BLaER1 (cell line): ENCODE measurements at regions not wholly inside any gene's neighbourhood (a gene's known extent, or its start where the extent isn't known, plus 50 kb on each side); places are given as distances from the start of the nearest gene placed in this dataset.

ENCODE experiments used
- H3K27ac ChIP-seq: shearing (Covaris generic); formaldehyde crosslinking; 2 replicates; pipeline ENCODE4 v1.8.1; 2022
- H3K27me3 ChIP-seq: shearing (Covaris generic); formaldehyde crosslinking; 2 replicates; pipeline ENCODE4 v1.8.1; 2022
- H3K36me3 ChIP-seq: shearing (Covaris generic); formaldehyde crosslinking; 2 replicates; pipeline ENCODE4 v1.8.1; 2022
- H3K4me1 ChIP-seq: shearing (Covaris generic); formaldehyde crosslinking; 2 replicates; pipeline ENCODE4 v1.8.1; 2022
- H3K4me2 ChIP-seq: shearing (Covaris generic); formaldehyde crosslinking; 2 replicates; pipeline ENCODE4 v1.8.1; 2022
- H3K4me3 ChIP-seq: shearing (Covaris generic); formaldehyde crosslinking; 2 replicates; pipeline ENCODE4 v1.8.1; 2022
- H3K9ac ChIP-seq: shearing (Covaris generic); formaldehyde crosslinking; 2 replicates; pipeline ENCODE4 v1.8.1; 2022
- H3K9me3 ChIP-seq: shearing (Covaris generic); formaldehyde crosslinking; 2 replicates; pipeline ENCODE4 v1.8.1; 2022
- H4K20me1 ChIP-seq: shearing (Covaris generic); formaldehyde crosslinking; 2 replicates; pipeline ENCODE4 v1.8.1; 2022
- Cebpa-rat ChIP-seq: shearing (Covaris generic); IDR thresholded peaks from 2 replicates; pipeline ENCODE4 v1.8.1; 2022

DNA sequence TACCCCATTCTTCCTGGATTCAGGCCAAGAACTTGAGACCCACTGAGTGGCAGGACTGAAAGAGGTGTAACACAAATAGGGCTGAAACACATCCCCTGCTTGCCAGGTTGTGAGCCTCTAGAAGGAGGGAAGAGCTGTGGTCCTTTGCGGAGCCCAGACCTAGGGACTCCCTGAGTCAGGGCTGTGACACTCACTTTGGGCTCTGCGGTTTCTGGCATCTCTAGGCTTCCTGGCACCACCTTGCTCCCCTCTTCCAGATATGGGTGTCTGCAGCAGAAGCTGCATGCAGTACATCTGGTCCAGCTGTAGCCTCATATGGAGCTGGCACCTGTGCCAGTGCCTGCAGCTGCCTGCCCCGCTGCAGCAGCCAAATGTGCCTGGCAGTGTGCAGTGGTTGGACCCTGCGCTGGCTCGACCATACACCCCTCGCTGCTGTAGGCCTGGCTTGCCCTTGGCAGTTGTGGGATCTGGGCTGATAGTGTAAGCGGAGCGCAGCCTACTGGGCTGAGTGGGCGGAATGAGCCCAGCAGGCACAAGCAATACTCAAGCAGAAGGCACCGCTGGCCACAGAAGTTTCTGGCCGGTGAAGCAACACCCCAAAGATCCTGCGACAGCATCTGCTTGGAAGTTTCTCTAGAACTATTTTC, 290.4 kb downstream of the SLITRK6 start:
- Histone ChIP-seq H3K27ac (no peak overlapping the region), H3K4me3 (no peak overlapping the region), H3K4me1 (no peaks in the 10 kb centered on the region), H3K36me3 (no peaks in the 10 kb centered on the region), H3K27me3 (no peaks in the 10 kb centered on the region), H4K20me1 (no peaks in the 10 kb centered on the region), H3K9ac (no peak overlapping the region), H3K9me3 (no peaks in the 10 kb centered on the region), H3K4me2 (no peak overlapping the region)
- no peak for TF ChIP-seq Cebpa-rat

DNA sequence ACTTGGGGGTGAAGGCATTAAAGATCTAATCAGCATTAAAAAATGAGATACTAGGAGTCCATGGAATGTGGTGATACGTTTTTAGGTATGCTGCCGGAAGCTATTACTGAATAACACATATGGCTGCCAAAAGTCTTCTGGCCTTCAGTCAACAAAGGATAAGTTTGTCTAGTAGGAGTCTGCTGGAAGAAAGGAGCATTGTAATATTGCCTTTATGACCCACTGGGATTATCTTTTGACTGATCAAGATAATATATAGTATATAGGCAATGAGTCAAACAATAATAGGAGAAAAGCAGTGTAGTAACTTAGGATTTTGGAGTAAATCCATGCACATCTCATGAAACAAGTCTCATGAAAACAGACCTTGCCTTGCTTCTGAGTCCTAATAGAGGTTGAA, 295.4 kb downstream of the SLITRK6 start:
- H3K4me2 ChIP-seq, result no peak overlapping the region
- H3K9me3 ChIP-seq, result no peaks in the 10 kb centered on the region
- H4K20me1 ChIP-seq, result no peaks in the 10 kb centered on the region
- no peaks in the 10 kb centered on the region for H3K27me3 ChIP-seq
- H3K27ac ChIP-seq, result no peak overlapping the region
- H3K4me3 ChIP-seq, result no peak overlapping the region
- no peaks in the 10 kb centered on the region for H3K4me1 ChIP-seq
- no peaks in the 10 kb centered on the region for H3K36me3 ChIP-seq
- H3K9ac ChIP-seq, result no peak overlapping the region
- TF ChIP-seq Cebpa-rat, result no peak

DNA sequence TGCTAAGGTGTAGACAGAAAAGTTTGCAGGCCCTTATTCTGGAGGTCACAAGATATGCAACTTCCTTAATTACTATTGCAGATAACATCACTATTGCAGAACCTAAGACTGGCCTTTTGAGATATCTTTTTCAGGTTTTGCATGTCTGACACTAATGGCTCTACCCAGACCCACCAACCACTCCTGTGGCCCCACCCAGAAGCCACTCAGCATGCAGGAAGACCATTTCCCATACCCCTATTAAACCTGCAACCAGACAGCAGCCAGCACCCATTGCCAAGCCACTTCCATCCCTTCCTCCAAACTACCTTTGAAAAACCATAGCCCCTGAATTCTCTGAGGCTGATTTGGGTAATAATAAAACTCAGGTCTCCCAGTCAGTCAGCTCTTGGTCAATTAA, 297.6 kb downstream of the SLITRK6 start:
- H3K4me1 ChIP-seq, result no peaks in the 10 kb centered on the region
- H4K20me1 ChIP-seq, result no peaks in the 10 kb centered on the region
- no peak overlapping the region for H3K27ac ChIP-seq
- H3K4me3 ChIP-seq, result no peak overlapping the region
- no peaks in the 10 kb centered on the region for H3K27me3 ChIP-seq
- no peak overlapping the region for H3K9ac ChIP-seq
- H3K4me2 ChIP-seq, result no peak overlapping the region
- H3K36me3 ChIP-seq, result no peaks in the 10 kb centered on the region
- no peak for TF ChIP-seq Cebpa-rat
- H3K9me3 ChIP-seq, result no peaks in the 10 kb centered on the region

- Histone ChIP-seq H3K4me2 (no peak overlapping the region), H3K4me1 (no peaks in the 10 kb centered on the region), H3K36me3 (no peaks in the 10 kb centered on the region), H3K27me3 (no peaks in the 10 kb centered on the region), H4K20me1 (no peaks in the 10 kb centered on the region), H3K4me3 (no peak overlapping the region), H3K9ac (no peak overlapping the region), H3K27ac (no peak overlapping the region), H3K9me3 (no peaks in the 10 kb centered on the region)
- TF ChIP-seq Cebpa-rat, result no peak
Observed at GRCh38 chr13:85500696-85501256, 298.4 kb downstream of the SLITRK6 start.

GRCh38 chr13:85498774-85499173, 300.4 kb downstream of the SLITRK6 start:
- TF ChIP-seq Cebpa-rat, result no peak
- H3K36me3 ChIP-seq, result no peaks in the 10 kb centered on the region
- no peak overlapping the region for H3K4me2 ChIP-seq
- H3K27ac ChIP-seq, result no peak overlapping the region
- no peaks in the 10 kb centered on the region for H3K9me3 ChIP-seq
- H3K27me3 ChIP-seq, result no peaks in the 10 kb centered on the region
- no peaks in the 10 kb centered on the region for H3K4me1 ChIP-seq
- no peaks in the 10 kb centered on the region for H4K20me1 ChIP-seq
- no peak overlapping the region for H3K4me3 ChIP-seq
- H3K9ac ChIP-seq, result no peak overlapping the region

GRCh38 chr13:85497652-85498051, 301.6 kb downstream of the SLITRK6 start:
- Histone ChIP-seq H3K27me3 (no peaks in the 10 kb centered on the region), H3K4me3 (no peak overlapping the region), H3K36me3 (no peaks in the 10 kb centered on the region), H3K9ac (no peak overlapping the region), H3K9me3 (no peaks in the 10 kb centered on the region), H3K4me1 (no peaks in the 10 kb centered on the region), H3K4me2 (no peak overlapping the region), H3K27ac (no peak overlapping the region), H4K20me1 (no peaks in the 10 kb centered on the region)
- TF ChIP-seq Cebpa-rat, result no peak

DNA sequence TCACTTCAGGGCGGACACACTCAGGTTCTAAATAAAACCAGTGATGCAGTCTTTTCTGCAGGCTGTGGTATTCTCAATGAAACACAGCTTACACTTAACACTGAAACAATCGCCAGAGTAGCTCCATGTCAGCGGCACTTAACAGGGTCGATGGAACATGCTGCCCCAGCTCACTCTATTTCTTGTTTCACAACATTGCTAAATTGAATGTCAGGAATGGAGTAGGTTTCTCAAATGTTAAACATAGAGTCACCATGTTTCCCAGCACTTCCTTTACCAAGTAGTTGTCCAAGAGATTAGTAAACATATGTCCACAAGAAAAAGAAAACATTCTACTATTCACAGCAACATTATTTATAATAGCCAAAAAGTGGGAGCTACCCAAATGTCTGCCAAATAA, 306.9 kb downstream of the SLITRK6 start:
- Histone ChIP-seq H3K9ac (no peak overlapping the region), H3K4me1 (no peaks in the 10 kb centered on the region), H4K20me1 (no peaks in the 10 kb centered on the region), H3K4me2 (no peak overlapping the region), H3K36me3 (no peaks in the 10 kb centered on the region), H3K27me3 (no peaks in the 10 kb centered on the region), H3K4me3 (no peak overlapping the region), H3K27ac (no peak overlapping the region), H3K9me3 (no peaks in the 10 kb centered on the region)
- TF ChIP-seq Cebpa-rat, result no peak

- no peaks in the 10 kb centered on the region for H3K36me3 ChIP-seq
Observed at GRCh38 chr13:85486663-85487062, 312.6 kb downstream of the SLITRK6 start.

GRCh38 chr13:85473144-85473543, 326.1 kb downstream of the SLITRK6 start:
- no peak overlapping the region for H3K4me2 ChIP-seq
- no peak overlapping the region for H3K4me3 ChIP-seq
- H3K36me3 ChIP-seq, result no peaks in the 10 kb centered on the region
- H4K20me1 ChIP-seq, result no peaks in the 10 kb centered on the region
- H3K27ac ChIP-seq, result no peak overlapping the region
- no peaks in the 10 kb centered on the region for H3K4me1 ChIP-seq
- H3K9me3 ChIP-seq, result no peaks in the 10 kb centered on the region
- H3K9ac ChIP-seq, result no peak overlapping the region
- TF ChIP-seq Cebpa-rat, result no peak
- H3K27me3 ChIP-seq, result no peaks in the 10 kb centered on the region

More at GRCh38 chr13:85486663-85487062, 312.6 kb downstream of the SLITRK6 start:
- no peak for TF ChIP-seq Cebpa-rat
- Histone ChIP-seq H3K9ac (no peak overlapping the region), H3K9me3 (peaks cover 15% of the 10 kb centered on the region), H3K4me3 (no peak overlapping the region), H3K4me2 (no peak overlapping the region), H4K20me1 (no peaks in the 10 kb centered on the region), H3K27ac (no peak overlapping the region), H3K27me3 (no peaks in the 10 kb centered on the region), H3K4me1 (peaks cover 13% of the 10 kb centered on the region)

DNA sequence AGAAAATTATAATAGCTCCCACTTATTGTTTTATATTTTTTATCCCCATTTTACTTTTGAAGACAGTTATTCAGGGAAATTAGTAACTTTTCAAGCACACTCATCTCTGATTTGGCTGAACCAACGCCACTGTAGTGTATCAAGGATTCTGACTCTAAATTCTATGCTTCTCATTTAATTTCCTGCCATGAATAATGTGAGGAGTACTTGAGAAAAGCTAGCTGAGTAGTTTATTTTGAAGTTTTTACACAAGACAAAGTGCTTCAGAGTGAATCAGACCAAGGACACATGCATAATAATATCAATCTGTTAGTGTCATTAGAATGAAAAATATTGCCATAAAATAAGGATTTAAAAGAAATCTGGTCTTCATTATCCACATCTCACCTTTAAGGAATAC, 329.9 kb downstream of the SLITRK6 start:
- no peaks in the 10 kb centered on the region for H3K9me3 ChIP-seq
- no peaks in the 10 kb centered on the region for H3K36me3 ChIP-seq
- no peaks in the 10 kb centered on the region for H4K20me1 ChIP-seq
- no peak for TF ChIP-seq Cebpa-rat
- H3K4me3 ChIP-seq, result no peak overlapping the region
- H3K9ac ChIP-seq, result no peak overlapping the region
- no peaks in the 10 kb centered on the region for H3K27me3 ChIP-seq
- H3K27ac ChIP-seq, result no peak overlapping the region
- no peak overlapping the region for H3K4me2 ChIP-seq
- H3K4me1 ChIP-seq, result no peaks in the 10 kb centered on the region
